Activated CD4-positive, alpha-beta memory T cell treated with anti-CD3 and anti-CD28 coated beads for 36 hours (primary cell): ENCODE measurements at regions not wholly inside any gene's neighbourhood (a gene's known extent, or its start where the extent isn't known, plus 50 kb on each side); places are given as distances from the start of the nearest gene placed in this dataset.
A peak's percentile ranks its signal among the peaks of the same experiment; 100 is the strongest.

Experiments used
- CTCF ChIA-PET: fragments of 350-600 bp; sonication (Branson Sonifier 250); formaldehyde crosslinking; loops from one replicate; lab custom pipeline; 2021; ENCODE audit warnings: antibody characterized with exemption, inconsistent platforms; lab: Charles Lee
- POLR2A ChIA-PET: fragments of 350-600 bp; sonication (Branson Sonifier 250); formaldehyde crosslinking; loops from one replicate; lab custom pipeline; 2021; ENCODE audit warnings: antibody characterized with exemption; lab: Charles Lee
- DNase-seq: peaks from one replicate; pipeline ENCODE4 v3.0.0-alpha.2; 2020
- H3K27ac Mint-ChIP-seq: one replicate; pipeline ENCODE4 v1.8.0; 2021; ENCODE audit warnings: mixed read lengths
- H3K27me3 Mint-ChIP-seq: one replicate; pipeline ENCODE4 v1.8.0; 2021; ENCODE audit warnings: mixed read lengths
- H3K36me3 Mint-ChIP-seq: one replicate; pipeline ENCODE4 v1.8.0; 2021; ENCODE audit warnings: mixed read lengths
- H3K4me1 Mint-ChIP-seq: one replicate; pipeline ENCODE4 v1.8.0; 2021; ENCODE audit warnings: low read depth, mixed read lengths
- H3K4me3 Mint-ChIP-seq: one replicate; pipeline ENCODE4 v1.8.0; 2021; ENCODE audit warnings: mild to moderate bottlenecking, mixed read lengths
- H3K9me3 Mint-ChIP-seq: one replicate; pipeline ENCODE4 v1.8.0; 2021; ENCODE audit warnings: mixed read lengths
- intact Hi-C: fragments of 100-400 bp; cut with micrococcal nuclease; formaldehyde crosslinking; loops from one replicate; pipeline ENCODE4 v1.15.1; 2023

GRCh38 chr3:66577426-66578203 lies 76.8 kb upstream of the LRIG1 start:
- Mint-ChIP-seq H3K4me1 (peaks cover 6% of the 10 kb centered on the region), H3K4me3 (no peak overlapping the region), H3K27ac (no peak overlapping the region), H3K36me3 (peaks cover 2% of the 10 kb centered on the region), H3K9me3 (peaks cover 11% of the 10 kb centered on the region), H3K27me3 (peaks cover 9% of the 10 kb centered on the region)
- POLR2A ChIA-PET: no interaction called here
- CTCF ChIA-PET: no interaction called here
- intact Hi-C loops: no loop called here
- DNase-seq: no peak

- Mint-ChIP-seq H3K4me3 (no peak overlapping the region), H3K36me3 (peaks cover 2% of the 10 kb centered on the region), H3K27ac (no peak overlapping the region), H3K9me3 (peaks cover 11% of the 10 kb centered on the region), H3K27me3 (peaks cover 16% of the 10 kb centered on the region), H3K4me1 (peaks cover 13% of the 10 kb centered on the region)
- no peak for DNase-seq
- ChIA-PET POLR2A (no interaction called here), CTCF (interaction anchor here (2.6 kb wide), 1 partner anchor 173 kb away, joined by 9 read pairs; no protein-coding TSS in a partner anchor)
- intact Hi-C loops: no loop called here
Measured at GRCh38 chr3:66581256-66581655, 80.4 kb upstream of the LRIG1 start.

GRCh38 chr3:66582721-66583423 lies 82.0 kb upstream of the LRIG1 start:
- DNase-seq: peak; percentile 58
- ChIA-PET POLR2A (interaction anchor here (0.9 kb wide), 1 partner anchor 16 kb away, joined by 3 read pairs; no protein-coding TSS in a partner anchor), CTCF (interaction anchor here (1.3 to 2.6 kb wide), 2 partner anchors 9 to 175 kb away, joined by 4 to 9 read pairs; no protein-coding TSS in a partner anchor)
- Mint-ChIP-seq H3K4me3 (no peak overlapping the region), H3K27ac (no peak overlapping the region), H3K9me3 (peaks cover 11% of the 10 kb centered on the region), H3K4me1 (peaks cover 13% of the 10 kb centered on the region), H3K36me3 (peaks cover 2% of the 10 kb centered on the region), H3K27me3 (peaks cover 18% of the 10 kb centered on the region)
- intact Hi-C loops: no loop called here

GRCh38 chr3:66583424-66584040 lies 82.7 kb upstream of the LRIG1 start:
- no peak for DNase-seq
- ChIA-PET POLR2A (no interaction called here), CTCF (interaction anchor here (1.1 to 2.6 kb wide), 3 partner anchors 9 to 388 kb away, joined by 3 to 9 read pairs (median 4); no protein-coding TSS in a partner anchor)
- Mint-ChIP-seq H3K27me3 (peaks cover 18% of the 10 kb centered on the region), H3K27ac (no peak overlapping the region), H3K4me3 (no peak overlapping the region), H3K36me3 (peaks cover 2% of the 10 kb centered on the region), H3K9me3 (peaks cover 9% of the 10 kb centered on the region), H3K4me1 (peaks cover 13% of the 10 kb centered on the region)
- intact Hi-C loops: no loop called here

GRCh38 chr3:66585520-66586095 lies 84.8 kb upstream of the LRIG1 start:
- Mint-ChIP-seq H3K4me3 (no peak overlapping the region), H3K9me3 (no peaks in the 10 kb centered on the region), H3K36me3 (no peaks in the 10 kb centered on the region), H3K27ac (no peak overlapping the region), H3K27me3 (peaks cover 15% of the 10 kb centered on the region), H3K4me1 (peaks cover 13% of the 10 kb centered on the region)
- ChIA-PET CTCF (no interaction called here), POLR2A (no interaction called here)
- intact Hi-C loops: no loop called here
- DNase-seq: no peak

- ChIA-PET POLR2A (no interaction called here), CTCF (no interaction called here)
- H3K9me3 Mint-ChIP-seq: no peaks in the 10 kb centered on the region
- H3K4me3 Mint-ChIP-seq: no peak overlapping the region
- H3K27me3 Mint-ChIP-seq: peaks cover 9% of the 10 kb centered on the region
- intact Hi-C loops: no loop called here
- no peak overlapping the region for H3K27ac Mint-ChIP-seq
- H3K4me1 Mint-ChIP-seq: peaks cover 13% of the 10 kb centered on the region
- no peaks in the 10 kb centered on the region for H3K36me3 Mint-ChIP-seq
- DNase-seq: no peak
Measured at GRCh38 chr3:66586853-66587252, 86.0 kb upstream of the LRIG1 start.

GRCh38 chr3:66588340-66588847 lies 87.6 kb upstream of the LRIG1 start:
- Mint-ChIP-seq H3K4me1 (peaks cover 3% of the 10 kb centered on the region), H3K27ac (no peak overlapping the region), H3K27me3 (peaks cover 11% of the 10 kb centered on the region), H3K9me3 (no peaks in the 10 kb centered on the region), H3K4me3 (no peak overlapping the region), H3K36me3 (no peaks in the 10 kb centered on the region)
- ChIA-PET POLR2A (no interaction called here), CTCF (interaction anchor here (1.4 kb wide), 1 partner anchor 10 kb away, joined by 3 read pairs; no protein-coding TSS in a partner anchor)
- DNase-seq: no peak
- intact Hi-C loops: no loop called here

GRCh38 chr3:66592016-66592761 lies 91.4 kb upstream of the LRIG1 start:
- ChIA-PET POLR2A (no interaction called here), CTCF (no interaction called here)
- Mint-ChIP-seq H3K27me3 (peaks cover 4% of the 10 kb centered on the region), H3K27ac (no peak overlapping the region), H3K36me3 (no peaks in the 10 kb centered on the region), H3K4me1 (no peaks in the 10 kb centered on the region), H3K9me3 (no peaks in the 10 kb centered on the region), H3K4me3 (no peak overlapping the region)
- DNase-seq: no peak
- intact Hi-C loops: no loop called here

- H3K27me3 Mint-ChIP-seq: peaks cover 2% of the 10 kb centered on the region
- CTCF ChIA-PET: no interaction called here
- no peak for DNase-seq
Measured at GRCh38 chr3:66592927-66593625, 92.3 kb upstream of the LRIG1 start.

GRCh38 chr3:66593978-66594377 lies 93.2 kb upstream of the LRIG1 start:
- H3K9me3 Mint-ChIP-seq: no peaks in the 10 kb centered on the region
- ChIA-PET POLR2A (no interaction called here), CTCF (no interaction called here)
- H3K27me3 Mint-ChIP-seq: peaks cover 2% of the 10 kb centered on the region
- no peaks in the 10 kb centered on the region for H3K4me1 Mint-ChIP-seq
- no peaks in the 10 kb centered on the region for H3K36me3 Mint-ChIP-seq
- no peak overlapping the region for H3K4me3 Mint-ChIP-seq
- intact Hi-C loops: no loop called here
- H3K27ac Mint-ChIP-seq: no peak overlapping the region
- no peak for DNase-seq

More at GRCh38 chr3:66592927-66593625, 92.3 kb upstream of the LRIG1 start:
- Mint-ChIP-seq H3K4me3 (no peak overlapping the region), H3K4me1 (no peaks in the 10 kb centered on the region), H3K9me3 (no peaks in the 10 kb centered on the region), H3K36me3 (no peaks in the 10 kb centered on the region), H3K27ac (no peak overlapping the region)
- intact Hi-C loops: no loop called here
- POLR2A ChIA-PET: no interaction called here
